Esophagus squamous epithelium (tissue), 5 donors: ENCODE measurements at regions not wholly inside any gene's neighbourhood (a gene's known extent, or its start where the extent isn't known, plus 50 kb on each side); places are given as distances from the start of the nearest gene placed in this dataset.

Source experiments
- DNase-seq: peaks from one replicate; lab custom pipeline; 2025; lab: John Stamatoyannopoulos, UW
- H3K27ac ChIP-seq, 4 donors: fragments of 200-600 bp; sonication (generic); one replicate each; pipeline ENCODE4 v1.5.1; 2016 to 2019; ENCODE audit warnings: mild to moderate bottlenecking in 1 of 4
- H3K27me3 ChIP-seq, 4 donors: fragments of 200-600 bp; sonication (generic); 1 replicate in 3 of 4; 2 replicates in 1 of 4; pipeline versions ENCODE4 v1.5.1 to v1.6.0; 2017 to 2021; ENCODE audit warnings: antibody characterized with exemption in 1 of 4
- H3K36me3 ChIP-seq, 3 donors: fragments of 200-600 bp; sonication (generic); one replicate each; pipeline ENCODE4 v1.5.1; 2016 to 2019
- H3K4me1 ChIP-seq, 3 donors: fragments of 200-600 bp; sonication (generic); one replicate each; pipeline ENCODE4 v1.5.1; 2017 to 2019
- H3K4me3 ChIP-seq, 4 donors: fragments of 200-600 bp; sonication (generic); 1 replicate in 3 of 4; 2 replicates in 1 of 4; pipeline ENCODE4 v1.5.1; 2016 to 2019; ENCODE audit warnings: mild to moderate bottlenecking in 2 of 4, moderate library complexity in 1 of 4
- H3K9me3 ChIP-seq, 3 donors: fragments of 200-600 bp; sonication (generic); one replicate each; pipeline ENCODE4 v1.5.1; 2016 to 2019
- CTCF ChIP-seq, 6 experiments: fragments of 450-650 bp in 4 of 6; fragments of 200-600 bp in 2 of 6; sonication (generic) in 2 of 6; IDR thresholded peaks; one replicate each; pipeline ENCODE4 v1.5.1; 2016 to 2019; ENCODE audit warnings: antibody characterized with exemption in 6 of 6, mild to moderate bottlenecking in 4 of 6, moderate library complexity in 4 of 6
- POLR2A ChIP-seq, 4 donors: fragments of 450-650 bp; IDR thresholded peaks; one replicate each; pipeline ENCODE4 v1.6.1; 2017; ENCODE audit warnings: antibody characterized with exemption in 4 of 4, mild to moderate bottlenecking in 4 of 4, moderate library complexity in 3 of 4
- WGBS, 2 donors: methylation state at CpG; one replicate each; pipeline ENCODE4 v1.1.5; 2018; 5-methylcytosine and 5-hydroxymethylcytosine counted together
- intact Hi-C: fragments of 100-400 bp; cut with DNase I; formaldehyde crosslinking; loops from one replicate; pipeline ENCODE4 v1.15.0; 2022
- donor health status: DM: yes; HTN: yes; CAD: no.

GRCh38 chr9:2340046-2340760, 281.4 kb upstream of the VLDLR start:
- Histone ChIP-seq H3K9me3 (no peaks in the 10 kb centered on the region), H3K4me1 (peaks cover 0 to 32% (median 0%) of the 10 kb centered on the region in 3 donors), H3K36me3 (no peaks in the 10 kb centered on the region), H3K4me3 (no peak overlapping the region), H3K27me3 (no peaks in the 10 kb centered on the region), H3K27ac (no peak overlapping the region)
- TF ChIP-seq POLR2A (IDR thresholded peaks at IDR 0.05): no peak
- TF ChIP-seq CTCF (IDR thresholded peaks at IDR 0.05): no peak
- no peak for DNase-seq
- WGBS, 2 donors: 38% methylated on average over 2 of the region's 2 CpGs
- intact Hi-C loops: no loop called here

GRCh38 chr9:2341126-2341525, 280.5 kb upstream of the VLDLR start:
- no peaks in the 10 kb centered on the region for H3K36me3 ChIP-seq
- H3K27ac ChIP-seq: no peak overlapping the region
- no peaks in the 10 kb centered on the region for H3K9me3 ChIP-seq
- H3K27me3 ChIP-seq: no peaks in the 10 kb centered on the region
- no peak overlapping the region for H3K4me3 ChIP-seq
- intact Hi-C loops: no loop called here
- WGBS, 2 donors: 66 to 82% methylated on average over 3 of the region's 3 CpGs
- TF ChIP-seq CTCF (IDR thresholded peaks at IDR 0.05) (no peak), POLR2A (IDR thresholded peaks at IDR 0.05) (no peak)
- DNase-seq: no peak
- peaks cover 0 to 26% (median 0%) of the 10 kb centered on the region in 3 donors for H3K4me1 ChIP-seq

GRCh38 chr9:2341956-2342355, 279.6 kb upstream of the VLDLR start:
- no peaks in the 10 kb centered on the region for H3K9me3 ChIP-seq
- H3K36me3 ChIP-seq: no peaks in the 10 kb centered on the region
- no peak for DNase-seq
- intact Hi-C loops: no loop called here
- 82 to 87% methylated on average over 1 of the region's 1 CpG for WGBS, 2 donors
- H3K4me3 ChIP-seq: no peak overlapping the region
- H3K27ac ChIP-seq: no peak overlapping the region
- TF ChIP-seq CTCF (IDR thresholded peaks at IDR 0.05) (no peak), POLR2A (IDR thresholded peaks at IDR 0.05) (no peak)
- no peaks in the 10 kb centered on the region for H3K27me3 ChIP-seq
- H3K4me1 ChIP-seq: peaks cover 0 to 18% (median 0%) of the 10 kb centered on the region in 3 donors

- Histone ChIP-seq H3K9me3 (no peaks in the 10 kb centered on the region), H3K36me3 (no peaks in the 10 kb centered on the region), H3K4me1 (peaks cover 0 to 15% (median 0%) of the 10 kb centered on the region in 3 donors), H3K27me3 (no peaks in the 10 kb centered on the region), H3K4me3 (no peak overlapping the region), H3K27ac (no peak overlapping the region)
- DNase-seq: no peak
- intact Hi-C loops: no loop called here
- 91 to 95% methylated on average over 3 of the region's 3 CpGs for WGBS, 2 donors
- TF ChIP-seq CTCF (IDR thresholded peaks at IDR 0.05) (no peak), POLR2A (IDR thresholded peaks at IDR 0.05) (no peak)
Observed at GRCh38 chr9:2343756-2344155, 277.8 kb upstream of the VLDLR start.

GRCh38 chr9:2344436-2344835, 277.2 kb upstream of the VLDLR start:
- WGBS, 2 donors: 80 to 93% methylated on average over 2 of the region's 2 CpGs
- H3K4me3 ChIP-seq: no peak overlapping the region
- no peak overlapping the region for H3K27ac ChIP-seq
- no peak for TF ChIP-seq CTCF (IDR thresholded peaks at IDR 0.05)
- H3K9me3 ChIP-seq: no peaks in the 10 kb centered on the region
- H3K4me1 ChIP-seq: peaks cover 0 to 14% (median 0%) of the 10 kb centered on the region in 3 donors
- H3K36me3 ChIP-seq: no peaks in the 10 kb centered on the region
- no peaks in the 10 kb centered on the region for H3K27me3 ChIP-seq
- intact Hi-C loops: no loop called here
- no peak for DNase-seq
